HEK293 (cell line): ENCODE measurements at regions not wholly inside any gene's neighbourhood (a gene's known extent, or its start where the extent isn't known, plus 50 kb on each side); places are given as distances from the start of the nearest gene placed in this dataset.

ENCODE experiments used
- CTCF ChIA-PET: fragments of 350-600 bp; formaldehyde crosslinking; extraction: SDS; loops from one replicate; lab custom pipeline; 2021; ENCODE audit warnings: antibody characterized with exemption; lab: Yijun Ruan, JAX
- POLR2A ChIA-PET: fragments of 300-600 bp; formaldehyde crosslinking; extraction: SDS; loops from one replicate; lab custom pipeline; 2020; ENCODE audit warnings: antibody characterized with exemption, inconsistent platforms; lab: Yijun Ruan, JAX
- H3K27ac ChIP-seq: fragments of 200-500 bp; sonication (Bioruptor generic); 2 replicates; pipeline ENCODE4 v1.5.1; 2014; ENCODE audit warnings: low read depth, low read length, control low read depth, inconsistent platforms; ENCODE audit errors: extremely low read depth
- H3K36me3 ChIP-seq, 2 experiments: fragments of 200-500 bp in 1 of 2; sonication (Bioruptor generic) in 1 of 2; 1 replicate in 1 of 2; 2 replicates in 1 of 2; pipeline ENCODE4 v1.5.1; 2014 to 2017; ENCODE audit warnings: inconsistent platforms in 2 of 2, low read length in 2 of 2; ENCODE audit not compliant: control insufficient read depth in 2 of 2, insufficient read depth in 1 of 2
- H3K4me1 ChIP-seq: fragments of 200-500 bp; sonication (Bioruptor generic); 2 replicates; pipeline ENCODE4 v1.5.1; 2014; ENCODE audit warnings: mild to moderate bottlenecking, low read length, inconsistent platforms; ENCODE audit not compliant: control insufficient read depth, insufficient read depth
- H3K4me3 ChIP-seq: 2 replicates; pipeline ENCODE4 v1.5.1; 2011; ENCODE audit warnings: low read depth, mild to moderate bottlenecking, control low read depth, low read length, moderate library complexity
- H3K9me3 ChIP-seq: fragments of 200-500 bp; sonication (Bioruptor generic); 2 replicates; pipeline ENCODE4 v1.5.1; 2014; ENCODE audit warnings: low read depth, low read length, inconsistent platforms; ENCODE audit not compliant: control insufficient read depth, insufficient read depth
- GLI2 ChIP-seq: fragments of 450-650 bp; formaldehyde crosslinking; IDR thresholded peaks from 2 replicates; pipeline ENCODE4; 2017; ENCODE audit warnings: missing biosample characterization, missing genetic modification characterization, low read depth, borderline replicate concordance
- HOXD13 ChIP-seq: sonication (generic); formaldehyde crosslinking; IDR thresholded peaks from 2 replicates; pipeline ENCODE4 v1.8.0; 2022; ENCODE audit warnings: missing genetic modification reagents, borderline replicate concordance
- KLF10 ChIP-seq: fragments of 450-650 bp; IDR thresholded peaks from 2 replicates; pipeline ENCODE4 v1.5.1; 2018; ENCODE audit warnings: missing biosample characterization, mild to moderate bottlenecking, missing genetic modification characterization
- KLF8 ChIP-seq: fragments of 450-650 bp; formaldehyde crosslinking; IDR thresholded peaks from 2 replicates; pipeline ENCODE4 v1.5.1; 2016; ENCODE audit warnings: missing biosample characterization, missing genetic modification characterization
- SALL2 ChIP-seq: fragments of 450-650 bp; formaldehyde crosslinking; IDR thresholded peaks from 2 replicates; pipeline ENCODE4 v1.5.0; 2017; ENCODE audit warnings: missing biosample characterization, mild to moderate bottlenecking, missing genetic modification characterization, borderline replicate concordance
- SETDB1 ChIP-seq: IDR thresholded peaks from one replicate; pipeline ENCODE4 v1.6.1; 2017; ENCODE audit warnings: mild to moderate bottlenecking, low read length, moderate library complexity, mixed read lengths; ENCODE audit not compliant: insufficient read length
- TRIM28 ChIP-seq: IDR thresholded peaks from 2 replicates; pipeline ENCODE4 v1.6.1; 2011; ENCODE audit warnings: low read length, control low read depth, borderline replicate concordance
- WT1 ChIP-seq: fragments of 450-650 bp; formaldehyde crosslinking; IDR thresholded peaks from 2 replicates; pipeline ENCODE4 v1.5.1; 2016; ENCODE audit warnings: missing biosample characterization, missing genetic modification characterization
- YY2 ChIP-seq: fragments of 450-650 bp; formaldehyde crosslinking; IDR thresholded peaks from 2 replicates; pipeline ENCODE4 v1.5.1; 2016; ENCODE audit warnings: missing biosample characterization, missing genetic modification characterization
- ZBTB8A ChIP-seq: fragments of 450-650 bp; formaldehyde crosslinking; IDR thresholded peaks from 2 replicates; pipeline ENCODE4 v1.5.1; 2016; ENCODE audit warnings: missing biosample characterization, missing genetic modification characterization
- ZIC2 ChIP-seq: fragments of 450-650 bp; formaldehyde crosslinking; IDR thresholded peaks from 2 replicates; pipeline ENCODE4 v1.5.1; 2016; ENCODE audit warnings: missing biosample characterization, missing genetic modification characterization
- ZNF114 ChIP-seq: fragments of 450-650 bp; formaldehyde crosslinking; IDR thresholded peaks from 2 replicates; pipeline ENCODE4 v1.5.0; 2017; ENCODE audit warnings: missing biosample characterization, missing genetic modification characterization
- ZNF155 ChIP-seq: fragments of 450-650 bp; formaldehyde crosslinking; IDR thresholded peaks from 2 replicates; pipeline ENCODE4 v1.5.1; 2016; ENCODE audit warnings: missing biosample characterization, missing genetic modification characterization
- ZNF16 ChIP-seq: fragments of 450-650 bp; formaldehyde crosslinking; IDR thresholded peaks from 2 replicates; pipeline ENCODE4 v1.5.1; 2016; ENCODE audit warnings: low read depth, missing biosample characterization, missing genetic modification characterization
- ZNF214 ChIP-seq: fragments of 450-650 bp; formaldehyde crosslinking; IDR thresholded peaks from 2 replicates; pipeline ENCODE4 v1.5.1; 2017; ENCODE audit warnings: missing biosample characterization, mild to moderate bottlenecking, missing genetic modification characterization, borderline replicate concordance
- ZNF394 ChIP-seq: fragments of 450-650 bp; formaldehyde crosslinking; IDR thresholded peaks from 2 replicates; pipeline ENCODE4 v1.5.1; 2016; ENCODE audit warnings: missing biosample characterization, missing genetic modification characterization, mild to moderate bottlenecking, moderate library complexity, borderline replicate concordance
- ZNF473 ChIP-seq: fragments of 450-650 bp; formaldehyde crosslinking; IDR thresholded peaks from 2 replicates; pipeline ENCODE4 v1.5.1; 2017; ENCODE audit warnings: missing biosample characterization, missing genetic modification characterization
- ZNF571 ChIP-seq: fragments of 450-650 bp; formaldehyde crosslinking; IDR thresholded peaks from 2 replicates; pipeline ENCODE4 v1.5.0; 2017; ENCODE audit warnings: missing biosample characterization, missing genetic modification characterization
- ZNF585B ChIP-seq: fragments of 450-650 bp; formaldehyde crosslinking; IDR thresholded peaks from 2 replicates; pipeline ENCODE4 v1.5.1; 2016; ENCODE audit warnings: missing biosample characterization, missing genetic modification characterization
- ZNF837 ChIP-seq: fragments of 450-650 bp; formaldehyde crosslinking; IDR thresholded peaks from 2 replicates; pipeline ENCODE4 v1.5.1; 2016; ENCODE audit warnings: missing biosample characterization, missing genetic modification characterization
- TF ChIP-seq, protein P1 (sequence below): sonication (generic); formaldehyde crosslinking; IDR thresholded peaks from 2 replicates; pipeline ENCODE4 v1.8.1; 2022; ENCODE audit warnings: mild to moderate bottlenecking, moderate library complexity, missing genetic modification reagents
- TF ChIP-seq, protein P2 (sequence below): fragments of 450-650 bp; formaldehyde crosslinking; IDR thresholded peaks from 2 replicates; pipeline ENCODE4 v1.5.1; 2016; ENCODE audit warnings: missing biosample characterization, missing genetic modification characterization
- TF ChIP-seq, protein P3 (sequence below): fragments of 450-650 bp; formaldehyde crosslinking; IDR thresholded peaks from 2 replicates; pipeline ENCODE4 v1.5.1; 2016; ENCODE audit warnings: missing biosample characterization, missing genetic modification characterization

DNA sequence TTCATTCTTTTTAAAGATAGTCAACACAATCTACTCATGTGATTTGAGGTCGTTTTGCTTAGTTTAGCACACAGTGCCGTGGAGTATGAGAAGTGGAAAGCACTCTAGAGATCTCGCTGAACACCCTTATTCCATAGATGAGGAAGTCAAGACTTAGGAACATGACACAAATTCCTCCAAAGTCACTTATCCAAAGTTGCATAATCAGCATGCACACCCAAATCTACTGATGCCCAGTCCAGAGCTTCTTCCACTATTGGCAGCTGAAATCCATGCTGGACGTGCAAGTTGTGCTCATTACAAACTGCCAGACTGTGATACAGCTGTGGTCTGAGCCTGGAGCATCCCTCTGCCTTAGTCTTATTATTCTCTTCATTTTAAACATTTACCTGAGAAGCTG lies 83.5 kb upstream of the ZNF280D start (continued):
- no peak for TF ChIP-seq GLI2 (tag by site-specific recombination)
- TF ChIP-seq YY2 (tag by site-specific recombination) = no peak
- TF ChIP-seq ZNF473 (tag by site-specific recombination) = no peak
- TF ChIP-seq KLF8 = no peak
- no peak for TF ChIP-seq ZNF837 (tag by site-specific recombination)
- TF ChIP-seq ZIC2 (tag by site-specific recombination) = no peak
- TF ChIP-seq ZBTB8A = no peak
- no peak for TF ChIP-seq ZNF571 (tag by site-specific recombination)
- TF ChIP-seq, protein P1, sequence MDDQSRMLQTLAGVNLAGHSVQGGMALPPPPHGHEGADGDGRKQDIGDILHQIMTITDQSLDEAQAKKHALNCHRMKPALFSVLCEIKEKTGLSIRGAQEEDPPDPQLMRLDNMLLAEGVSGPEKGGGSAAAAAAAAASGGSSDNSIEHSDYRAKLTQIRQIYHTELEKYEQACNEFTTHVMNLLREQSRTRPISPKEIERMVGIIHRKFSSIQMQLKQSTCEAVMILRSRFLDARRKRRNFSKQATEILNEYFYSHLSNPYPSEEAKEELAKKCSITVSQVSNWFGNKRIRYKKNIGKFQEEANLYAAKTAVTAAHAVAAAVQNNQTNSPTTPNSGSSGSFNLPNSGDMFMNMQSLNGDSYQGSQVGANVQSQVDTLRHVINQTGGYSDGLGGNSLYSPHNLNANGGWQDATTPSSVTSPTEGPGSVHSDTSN (CRISPR knock-in tag) = no peak
- TF ChIP-seq SALL2 (tag by site-specific recombination) = no peak
- TF ChIP-seq, protein P2, sequence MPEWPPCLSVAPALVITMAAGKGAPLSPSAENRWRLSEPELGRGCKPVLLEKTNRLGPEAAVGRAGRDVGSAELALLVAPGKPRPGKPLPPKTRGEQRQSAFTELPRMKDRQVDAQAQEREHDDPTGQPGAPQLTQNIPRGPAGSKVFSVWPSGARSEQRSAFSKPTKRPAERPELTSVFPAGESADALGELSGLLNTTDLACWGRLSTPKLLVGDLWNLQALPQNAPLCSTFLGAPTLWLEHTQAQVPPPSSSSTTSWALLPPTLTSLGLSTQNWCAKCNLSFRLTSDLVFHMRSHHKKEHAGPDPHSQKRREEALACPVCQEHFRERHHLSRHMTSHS (tag by site-specific recombination) = no peak
- no peak for TF ChIP-seq HOXD13
- no peak for TF ChIP-seq TRIM28
- TF ChIP-seq ZNF585B (tag by site-specific recombination) = no peak
- no peak for TF ChIP-seq SETDB1
- no peak for TF ChIP-seq ZNF16 (tag by site-specific recombination)
- TF ChIP-seq, all 188 proteins: peak for 0

GRCh38 chr15:56815247-56815646 lies 81.9 kb upstream of the ZNF280D start:
- H3K27ac ChIP-seq = no peak overlapping the region
- no peaks in the 10 kb centered on the region for H3K9me3 ChIP-seq
- no peak overlapping the region for H3K4me3 ChIP-seq
- no peaks in the 10 kb centered on the region for H3K4me1 ChIP-seq
- POLR2A ChIA-PET = no interaction called here
- H3K36me3 ChIP-seq = no peaks in the 10 kb centered on the region
- CTCF ChIA-PET = no interaction called here
- TF ChIP-seq WT1 (tag by site-specific recombination) (no peak), KLF10 (no peak), ZNF114 (tag by site-specific recombination) (no peak), ZNF214 (no peak), ZNF394 (no peak), ZNF155 (tag by site-specific recombination) (no peak)
- TF ChIP-seq, protein P3, sequence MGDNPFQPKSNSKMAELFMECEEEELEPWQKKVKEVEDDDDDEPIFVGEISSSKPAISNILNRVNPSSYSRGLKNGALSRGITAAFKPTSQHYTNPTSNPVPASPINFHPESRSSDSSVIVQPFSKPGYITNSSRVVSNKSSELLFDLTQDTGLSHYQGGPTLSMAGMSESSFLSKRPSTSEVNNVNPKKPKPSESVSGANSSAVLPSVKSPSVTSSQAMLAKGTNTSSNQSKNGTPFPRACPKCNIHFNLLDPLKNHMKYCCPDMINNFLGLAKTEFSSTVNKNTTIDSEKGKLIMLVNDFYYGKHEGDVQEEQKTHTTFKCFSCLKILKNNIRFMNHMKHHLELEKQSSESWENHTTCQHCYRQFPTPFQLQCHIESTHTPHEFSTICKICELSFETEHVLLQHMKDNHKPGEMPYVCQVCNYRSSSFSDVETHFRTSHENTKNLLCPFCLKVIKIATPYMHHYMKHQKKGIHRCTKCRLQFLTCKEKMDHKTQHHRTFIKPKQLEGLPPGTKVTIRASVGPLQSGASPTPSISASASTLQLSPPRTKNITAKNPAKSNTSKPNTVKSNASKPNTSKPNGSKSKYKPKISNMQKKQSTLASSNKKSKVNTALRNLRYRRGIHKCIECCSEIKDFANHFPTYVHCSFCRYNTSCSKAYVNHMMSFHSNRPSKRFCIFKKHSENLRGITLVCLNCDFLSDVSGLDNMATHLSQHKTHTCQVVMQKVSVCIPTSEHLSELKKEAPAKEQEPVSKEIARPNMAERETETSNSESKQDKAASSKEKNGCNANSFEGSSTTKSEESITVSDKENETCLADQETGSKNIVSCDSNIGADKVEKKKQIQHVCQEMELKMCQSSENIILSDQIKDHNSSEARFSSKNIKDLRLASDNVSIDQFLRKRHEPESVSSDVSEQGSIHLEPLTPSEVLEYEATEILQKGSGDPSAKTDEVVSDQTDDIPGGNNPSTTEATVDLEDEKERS (tag by site-specific recombination) = no peak
